Activated CD4-positive, alpha-beta T cell treated with anti-CD3 and anti-CD28 coated beads, Interleukin-2, amount 50 U/mL, for 16 hours (primary cell): ENCODE measurements at regions not wholly inside any gene's neighbourhood (a gene's known extent, or its start where the extent isn't known, plus 50 kb on each side); places are given as distances from the start of the nearest gene placed in this dataset.
"Not testable (repeated sequence)": the region's sequence is repeated elsewhere in the genome, so short reads cannot be mapped to it uniquely, and the experiment has no call there.

Source experiments
- DNase-seq: peaks from one replicate; pipeline ENCODE4 v3.0.0-alpha.2; 2020

- no peak for DNase-seq
These were observed 62.8 kb upstream of the EIF5 start for GRCh38 chr14:103271189-103271588.

GRCh38 chr14:103273145-103273744 is 60.8 kb upstream of the EIF5 start:
- no peak for DNase-seq

GRCh38 chr14:103273745-103274615 is 60.1 kb upstream of the EIF5 start:
- no peak for DNase-seq

GRCh38 chr14:103275000-103275399 is 59.0 kb upstream of the EIF5 start:
- DNase-seq = no peak

- no peak for DNase-seq
These were observed 56.1 kb upstream of the EIF5 start for GRCh38 chr14:103277931-103278330.

GRCh38 chr14:103279142-103280025 is 54.7 kb upstream of the EIF5 start:
- DNase-seq = no peak

GRCh38 chr14:103280278-103280928 is 53.6 kb upstream of the EIF5 start:
- DNase-seq = no peak

GRCh38 chr14:103281496-103282231 is 52.4 kb upstream of the EIF5 start:
- DNase-seq = no peak

GRCh38 chr14:103282309-103282708 is 51.7 kb upstream of the EIF5 start:
- not testable (repeated sequence) for DNase-seq

GRCh38 chr14:103282932-103283331 is 51.1 kb upstream of the EIF5 start:
- no peak for DNase-seq

- no peak for DNase-seq
These were observed 50.1 kb upstream of the EIF5 start for GRCh38 chr14:103283916-103284315.
